Central memory CD8-positive, alpha-beta T cell (primary cell): ENCODE measurements at regions not wholly inside any gene's neighbourhood (a gene's known extent, or its start where the extent isn't known, plus 50 kb on each side); places are given as distances from the start of the nearest gene placed in this dataset.

ENCODE experiments used
- ATAC-seq: fragments of 150-1000 bp; cut with Tn5 transposase; replicated peaks from 2 replicates; pipeline ENCODE4 v1.10.0; 2022; ENCODE audit warnings: mild to moderate bottlenecking, moderate FRiP score, moderate number of reproducible peaks; ENCODE audit not compliant: poor library complexity, severe bottlenecking; ENCODE audit errors: extremely low read depth
- DNase-seq, 2 donors: peaks; one replicate each; pipeline ENCODE4 v3.0.0; 2021; ENCODE audit warnings: low spot score in 2 of 2
- H3K27ac Mint-ChIP-seq: one replicate; pipeline ENCODE4 v1.8.0; 2022; ENCODE audit warnings: low read depth, mild to moderate bottlenecking, moderate library complexity, mixed read lengths
- H3K27me3 Mint-ChIP-seq: one replicate; pipeline ENCODE4 v1.8.0; 2022; ENCODE audit warnings: mixed read lengths
- H3K36me3 Mint-ChIP-seq: one replicate; pipeline ENCODE4 v1.8.0; 2022; ENCODE audit warnings: mild to moderate bottlenecking, moderate library complexity, mixed read lengths; ENCODE audit not compliant: insufficient read depth
- H3K4me1 Mint-ChIP-seq: one replicate; pipeline ENCODE4 v1.8.0; 2022; ENCODE audit warnings: mixed read lengths
- H3K4me3 Mint-ChIP-seq: one replicate; pipeline ENCODE4 v1.8.0; 2022; ENCODE audit warnings: mild to moderate bottlenecking, moderate library complexity, mixed read lengths
- H3K9me3 Mint-ChIP-seq: one replicate; pipeline ENCODE4 v1.8.0; 2022; ENCODE audit warnings: mixed read lengths

DNA sequence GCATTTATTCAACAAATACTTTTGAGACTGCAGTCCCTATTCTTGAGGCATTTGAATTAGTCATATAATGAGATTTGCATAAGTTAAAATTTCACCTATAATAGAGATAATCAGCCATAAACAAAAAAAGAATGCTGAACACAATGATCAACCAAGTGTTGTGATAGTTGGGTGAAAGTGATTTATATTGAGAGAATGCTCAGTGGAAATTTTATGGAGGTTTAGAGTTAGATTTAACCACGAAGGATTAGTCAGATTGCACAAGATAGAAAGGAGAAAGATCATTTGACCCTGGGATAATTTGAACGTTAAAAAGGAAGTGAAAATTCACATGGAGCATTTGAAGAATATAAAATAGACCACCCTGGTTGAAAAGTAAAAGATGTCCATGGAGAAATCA, 356.2 kb downstream of the NPR3 start:
- peaks cover 5% of the 10 kb centered on the region for H3K9me3 Mint-ChIP-seq

DNA sequence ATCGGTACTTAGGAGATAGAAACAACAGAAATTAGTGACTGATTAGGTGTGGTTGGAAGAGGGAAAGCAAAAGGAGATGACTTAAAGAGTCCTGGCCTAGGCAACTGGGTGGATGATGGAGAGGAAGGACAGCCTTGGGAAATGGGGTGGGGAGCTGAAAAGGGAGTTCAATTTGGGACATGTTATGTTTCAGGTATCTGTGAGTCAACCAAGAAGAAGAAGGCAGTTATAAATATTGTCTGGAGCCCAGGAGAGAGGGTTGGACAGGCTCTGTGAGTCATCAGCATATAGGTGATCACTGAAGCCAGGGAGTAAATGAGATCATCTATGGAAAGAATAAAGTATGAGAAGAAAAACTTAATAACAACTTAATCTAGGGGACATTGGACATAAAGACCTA, 357.7 kb downstream of the NPR3 start:
- H3K4me1 Mint-ChIP-seq: no peaks in the 10 kb centered on the region

More for the DNA sequence above, 356.2 kb downstream of the NPR3 start:
- ATAC-seq (no peak), DNase-seq (no peak)
- Mint-ChIP-seq H3K27ac (no peak overlapping the region), H3K36me3 (no peaks in the 10 kb centered on the region), H3K4me1 (no peaks in the 10 kb centered on the region), H3K27me3 (no peaks in the 10 kb centered on the region), H3K4me3 (no peak overlapping the region)

DNA sequence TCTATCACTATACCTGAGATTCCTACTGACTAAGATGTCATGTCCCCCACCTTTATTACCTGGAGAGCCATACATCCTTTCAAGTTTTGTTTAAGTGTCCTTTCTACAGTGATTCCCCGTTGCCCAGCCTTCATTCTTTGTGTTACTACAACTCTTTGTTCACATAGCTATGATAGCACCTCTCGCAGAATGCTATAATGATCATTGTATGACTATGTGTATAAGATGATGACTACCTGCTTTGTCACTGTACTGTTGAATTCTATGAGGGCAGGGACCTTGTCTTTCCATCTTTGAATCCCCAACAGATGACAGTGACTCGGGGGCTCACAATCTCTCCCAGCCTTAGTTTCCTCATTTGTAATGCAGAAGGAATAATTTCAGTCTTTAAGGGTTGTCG, 361.2 kb downstream of the NPR3 start:
- H3K4me3 Mint-ChIP-seq: no peak overlapping the region
- DNase-seq: no peak
- H3K4me1 Mint-ChIP-seq: no peaks in the 10 kb centered on the region
- H3K27me3 Mint-ChIP-seq: no peaks in the 10 kb centered on the region
- H3K27ac Mint-ChIP-seq: no peak overlapping the region
- no peaks in the 10 kb centered on the region for H3K36me3 Mint-ChIP-seq
- H3K9me3 Mint-ChIP-seq: peaks cover 10% of the 10 kb centered on the region
- ATAC-seq: no peak

More for the DNA sequence above, 357.7 kb downstream of the NPR3 start:
- H3K9me3 Mint-ChIP-seq: peaks cover 10% of the 10 kb centered on the region
- no peak overlapping the region for H3K4me3 Mint-ChIP-seq
- no peak for DNase-seq
- H3K36me3 Mint-ChIP-seq: no peaks in the 10 kb centered on the region
- no peak overlapping the region for H3K27ac Mint-ChIP-seq
- ATAC-seq: no peak
- H3K27me3 Mint-ChIP-seq: no peaks in the 10 kb centered on the region

DNA sequence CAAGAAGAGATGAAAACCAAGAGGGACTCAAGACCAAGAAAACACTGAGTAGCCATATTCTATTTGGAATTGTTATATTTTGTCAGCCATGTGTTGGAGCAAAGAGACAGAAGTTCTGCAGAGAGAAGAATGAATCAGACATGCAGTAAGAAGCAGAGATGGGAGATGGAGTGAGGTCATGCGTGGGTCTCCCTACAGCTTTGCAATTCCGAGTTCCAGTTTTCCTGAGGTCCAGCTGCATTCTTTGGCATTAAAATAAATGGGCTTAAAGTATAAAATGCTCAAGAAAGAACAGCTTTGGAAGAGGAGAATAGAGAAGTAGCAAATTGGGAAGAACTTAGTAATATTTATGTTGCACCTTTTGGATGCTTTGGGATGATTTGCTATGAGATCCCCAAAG, 361.6 kb downstream of the NPR3 start:
- Mint-ChIP-seq H3K36me3 (no peaks in the 10 kb centered on the region), H3K9me3 (peaks cover 11% of the 10 kb centered on the region), H3K4me3 (no peak overlapping the region), H3K27ac (no peak overlapping the region), H3K27me3 (no peaks in the 10 kb centered on the region), H3K4me1 (no peaks in the 10 kb centered on the region)
- ATAC-seq: no peak
- DNase-seq: no peak

DNA sequence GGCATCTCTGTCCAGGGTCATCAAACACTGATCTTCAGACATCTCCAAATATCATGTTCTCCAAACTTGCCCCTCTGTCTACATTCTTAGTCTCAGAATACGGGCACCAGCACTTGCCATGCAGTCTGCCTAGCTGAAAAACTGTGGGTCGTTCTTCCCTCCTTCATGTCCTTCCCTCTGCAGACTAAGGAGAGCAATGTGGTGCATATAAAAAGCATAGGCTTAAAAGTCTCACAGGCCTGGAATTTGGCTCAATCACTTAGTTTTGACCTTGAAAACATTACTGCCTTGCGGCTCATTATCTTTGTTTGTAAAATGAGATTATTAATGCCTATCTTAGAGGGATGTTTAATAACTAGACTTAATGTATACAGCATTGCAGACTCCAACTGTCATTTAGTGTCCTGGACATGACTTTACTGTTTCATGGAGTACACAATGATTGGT, 362.8 kb downstream of the NPR3 start:
- H3K4me1 Mint-ChIP-seq: no peaks in the 10 kb centered on the region
- no peak overlapping the region for H3K4me3 Mint-ChIP-seq
- no peak for ATAC-seq
- no peak overlapping the region for H3K27ac Mint-ChIP-seq
- H3K9me3 Mint-ChIP-seq: peaks cover 15% of the 10 kb centered on the region
- no peaks in the 10 kb centered on the region for H3K27me3 Mint-ChIP-seq
- H3K36me3 Mint-ChIP-seq: no peaks in the 10 kb centered on the region
- no peak for DNase-seq

DNA sequence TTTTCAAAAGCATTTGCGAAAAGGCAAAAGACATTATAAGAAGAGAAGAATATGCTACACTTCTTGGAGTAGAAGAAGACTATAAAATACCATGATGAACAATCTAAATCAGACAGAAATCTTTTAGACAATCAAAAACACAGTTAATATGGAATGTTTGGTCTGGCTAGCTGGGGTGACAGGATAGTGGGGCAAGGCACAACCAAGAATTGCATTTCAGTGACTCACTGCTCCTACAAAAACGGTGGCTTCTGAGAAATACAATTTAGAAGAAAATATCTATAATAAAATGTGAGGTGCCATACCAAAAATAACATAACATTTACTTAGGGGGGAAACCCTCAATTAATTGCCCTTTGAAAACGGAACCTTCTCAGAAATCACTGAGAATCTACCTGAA, 363.4 kb downstream of the NPR3 start:
- ATAC-seq: no peak
- H3K27ac Mint-ChIP-seq: no peak overlapping the region
- H3K4me3 Mint-ChIP-seq: no peak overlapping the region
- no peaks in the 10 kb centered on the region for H3K4me1 Mint-ChIP-seq
- DNase-seq: no peak
- H3K9me3 Mint-ChIP-seq: peaks cover 15% of the 10 kb centered on the region
- no peaks in the 10 kb centered on the region for H3K36me3 Mint-ChIP-seq
- no peaks in the 10 kb centered on the region for H3K27me3 Mint-ChIP-seq

DNA sequence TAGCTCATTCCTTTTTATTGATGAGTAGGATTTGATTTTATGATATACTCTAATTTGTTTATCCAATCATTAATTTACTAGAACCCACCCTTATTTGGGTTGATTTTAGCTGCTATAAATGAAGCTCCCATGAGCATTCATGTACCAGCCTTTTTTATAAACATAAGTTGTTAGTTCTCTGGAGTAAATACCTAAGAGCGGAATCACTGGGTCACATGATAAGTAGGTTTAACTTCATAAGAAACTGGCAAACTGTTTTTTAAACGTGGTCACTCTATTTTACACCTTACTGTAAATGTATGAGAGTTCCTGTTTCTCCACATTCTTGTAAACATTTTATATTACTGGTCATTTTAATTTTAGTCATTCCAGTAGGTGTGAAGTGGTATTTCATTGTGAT, 364.6 kb downstream of the NPR3 start:
- no peak for ATAC-seq
- H3K27me3 Mint-ChIP-seq: no peaks in the 10 kb centered on the region
- no peak overlapping the region for H3K27ac Mint-ChIP-seq
- H3K4me3 Mint-ChIP-seq: no peak overlapping the region
- H3K9me3 Mint-ChIP-seq: peaks cover 15% of the 10 kb centered on the region
- no peaks in the 10 kb centered on the region for H3K36me3 Mint-ChIP-seq
- DNase-seq: no peak
- no peaks in the 10 kb centered on the region for H3K4me1 Mint-ChIP-seq

DNA sequence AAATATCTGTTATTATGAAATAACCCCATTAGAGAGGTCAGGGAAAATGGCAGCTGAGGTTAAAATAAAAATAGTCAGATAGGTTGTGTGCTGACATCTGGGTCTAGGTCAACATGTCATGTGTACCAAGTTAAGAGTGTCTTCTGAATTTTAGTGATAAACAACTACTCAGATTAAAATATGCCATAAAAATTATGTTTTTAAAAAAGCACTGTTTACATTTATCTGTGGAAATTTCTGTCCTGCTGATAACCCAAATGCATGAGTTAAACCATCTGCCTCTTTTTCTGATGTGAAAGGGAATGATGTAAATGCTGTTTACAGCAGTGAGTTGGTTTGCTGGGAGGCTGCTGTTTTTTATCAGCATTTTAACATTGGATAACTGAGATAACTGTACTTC, 361.2 kb upstream of the TARS1 start:
- no peaks in the 10 kb centered on the region for H3K27me3 Mint-ChIP-seq
- H3K4me1 Mint-ChIP-seq: no peaks in the 10 kb centered on the region
- no peak for DNase-seq
- no peak overlapping the region for H3K4me3 Mint-ChIP-seq
- H3K36me3 Mint-ChIP-seq: no peaks in the 10 kb centered on the region
- ATAC-seq: no peak
- H3K27ac Mint-ChIP-seq: no peak overlapping the region
- peaks cover 9% of the 10 kb centered on the region for H3K9me3 Mint-ChIP-seq

DNA sequence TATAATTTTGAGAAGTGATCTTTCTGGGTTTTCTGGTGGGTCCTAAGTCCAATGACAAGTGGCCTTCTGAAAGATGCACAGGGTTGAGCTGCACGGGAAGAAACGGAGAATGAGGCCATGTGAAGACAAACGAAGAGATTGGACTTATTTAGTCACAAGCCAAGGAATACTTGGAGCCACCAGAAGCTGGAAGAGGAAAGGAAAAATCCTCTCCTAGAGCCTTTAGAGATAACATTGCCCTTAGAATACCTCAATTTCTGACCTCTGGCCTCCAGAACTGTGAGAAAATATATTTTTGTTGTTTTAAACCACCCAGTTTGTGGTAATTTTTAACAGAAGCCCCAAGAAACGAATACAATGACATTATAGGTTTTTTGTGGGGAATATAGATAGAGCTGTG, 360.5 kb upstream of the TARS1 start:
- H3K9me3 Mint-ChIP-seq: peaks cover 9% of the 10 kb centered on the region
- no peaks in the 10 kb centered on the region for H3K4me1 Mint-ChIP-seq
- H3K4me3 Mint-ChIP-seq: no peak overlapping the region
- ATAC-seq (no peak), DNase-seq (no peak)
- no peaks in the 10 kb centered on the region for H3K27me3 Mint-ChIP-seq
- H3K36me3 Mint-ChIP-seq: no peaks in the 10 kb centered on the region
- H3K27ac Mint-ChIP-seq: no peak overlapping the region

DNA sequence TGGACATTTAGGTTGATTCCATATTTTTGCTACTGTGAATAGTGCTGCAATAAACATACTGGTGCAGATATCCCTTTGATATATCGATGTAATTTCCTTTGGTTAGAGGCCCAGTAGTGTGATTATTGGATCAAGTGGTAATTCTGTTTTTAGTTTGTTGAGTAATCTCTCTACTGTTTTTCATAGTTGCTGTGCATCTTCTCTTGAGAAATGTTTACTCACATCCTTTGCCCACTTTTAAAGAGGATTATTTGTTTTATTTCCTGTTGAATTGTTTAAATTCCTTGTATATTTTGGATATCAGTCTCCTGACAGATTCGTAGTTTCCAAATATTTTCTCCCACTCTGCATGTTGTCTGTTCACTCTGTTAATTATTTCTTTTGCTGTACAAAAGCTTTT, 352.6 kb upstream of the TARS1 start:
- no peak for ATAC-seq
- no peak overlapping the region for H3K4me3 Mint-ChIP-seq
- no peak for DNase-seq
- no peak overlapping the region for H3K27ac Mint-ChIP-seq
- no peaks in the 10 kb centered on the region for H3K4me1 Mint-ChIP-seq
- no peaks in the 10 kb centered on the region for H3K36me3 Mint-ChIP-seq
- peaks cover 21% of the 10 kb centered on the region for H3K9me3 Mint-ChIP-seq
- no peaks in the 10 kb centered on the region for H3K27me3 Mint-ChIP-seq

DNA sequence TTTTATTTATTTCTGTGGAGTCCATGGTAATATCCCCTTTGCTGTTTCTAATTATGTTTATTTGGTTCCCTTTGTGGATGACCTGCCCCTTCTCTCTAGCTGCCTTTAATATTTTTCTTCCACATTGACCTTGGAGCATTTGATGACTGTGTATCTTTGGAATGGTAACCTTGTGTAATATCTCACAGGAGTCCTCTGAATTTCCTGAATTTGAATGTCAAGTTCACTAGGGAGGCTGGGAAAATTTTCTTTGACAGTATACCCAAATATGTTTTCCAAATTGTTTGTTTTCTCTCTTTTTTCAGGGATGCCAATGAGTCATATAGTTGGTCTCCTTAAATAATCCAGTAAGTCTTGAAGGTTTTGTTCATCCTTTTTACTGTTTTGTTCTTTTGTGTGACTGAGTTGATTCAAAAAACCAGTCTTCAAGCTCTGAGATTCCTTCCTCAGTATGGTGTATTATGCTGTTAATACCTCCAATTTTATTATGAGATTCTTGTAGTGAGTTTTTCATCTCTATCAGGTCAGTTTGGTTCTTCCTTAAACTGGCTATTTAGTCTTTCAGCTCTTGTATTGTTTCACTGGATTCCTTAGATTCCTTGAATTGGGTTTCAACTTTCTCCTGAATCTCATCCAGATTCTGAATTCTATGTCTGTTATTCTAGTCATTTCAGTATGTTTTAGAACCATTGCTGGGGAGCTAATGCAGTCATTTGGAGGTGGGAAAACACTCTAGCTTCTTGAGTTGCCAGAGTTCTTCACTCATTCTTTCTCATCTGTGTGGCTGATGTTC, 349.0 kb upstream of the TARS1 start:
- Mint-ChIP-seq H3K27ac (no peak overlapping the region), H3K9me3 (peaks cover 14% of the 10 kb centered on the region), H3K4me1 (no peaks in the 10 kb centered on the region), H3K4me3 (no peak overlapping the region), H3K27me3 (no peaks in the 10 kb centered on the region), H3K36me3 (no peaks in the 10 kb centered on the region)
- no peak for ATAC-seq
- no peak for DNase-seq

DNA sequence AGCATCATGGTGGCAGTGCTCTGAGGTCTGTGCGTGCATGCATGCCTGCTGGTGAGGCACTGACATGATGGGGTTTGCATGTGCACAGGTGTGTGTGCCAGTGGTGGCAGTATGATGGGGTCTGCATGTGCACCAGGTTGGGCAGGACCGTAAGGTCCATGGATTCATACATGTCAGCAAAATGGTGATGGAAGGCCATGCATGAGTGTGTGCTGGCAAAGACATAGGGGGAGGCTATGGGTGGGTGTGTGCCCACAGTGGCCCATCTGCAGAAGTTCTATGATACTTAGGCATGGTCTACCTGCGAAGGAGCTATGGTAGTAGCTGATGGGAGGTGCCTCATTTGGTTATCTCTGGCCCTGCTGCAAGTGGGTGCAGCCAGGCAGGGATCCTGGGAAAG, 348.0 kb upstream of the TARS1 start:
- no peak overlapping the region for H3K27ac Mint-ChIP-seq
- ATAC-seq: no peak
- peaks cover 14% of the 10 kb centered on the region for H3K9me3 Mint-ChIP-seq
- H3K36me3 Mint-ChIP-seq: no peaks in the 10 kb centered on the region
- no peak for DNase-seq
- H3K27me3 Mint-ChIP-seq: no peaks in the 10 kb centered on the region
- H3K4me1 Mint-ChIP-seq: no peaks in the 10 kb centered on the region
- no peak overlapping the region for H3K4me3 Mint-ChIP-seq

DNA sequence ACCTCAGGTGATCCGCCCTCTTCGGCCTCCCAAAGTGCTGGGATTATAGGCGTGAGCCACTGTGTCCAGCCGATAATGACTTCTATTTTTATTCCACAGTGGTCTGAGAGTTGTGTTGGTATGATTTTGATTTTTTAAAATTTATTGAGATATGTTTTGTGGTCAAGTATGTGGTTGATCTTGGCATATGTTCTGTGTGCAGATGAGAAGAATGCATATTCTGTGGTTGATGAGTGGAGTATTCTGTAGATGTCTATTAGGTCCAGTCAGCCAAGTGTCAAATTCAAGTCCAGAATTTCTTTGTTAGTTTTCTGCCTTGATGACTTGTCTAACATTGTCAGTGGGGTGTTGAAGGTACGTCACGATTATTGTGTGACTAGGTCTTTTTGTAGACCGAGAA, 338.2 kb upstream of the TARS1 start:
- H3K4me1 Mint-ChIP-seq: no peaks in the 10 kb centered on the region
- H3K36me3 Mint-ChIP-seq: no peaks in the 10 kb centered on the region
- H3K27ac Mint-ChIP-seq: no peak overlapping the region
- ATAC-seq (no peak), DNase-seq (no peak)
- no peak overlapping the region for H3K4me3 Mint-ChIP-seq
- no peaks in the 10 kb centered on the region for H3K27me3 Mint-ChIP-seq
- H3K9me3 Mint-ChIP-seq: peaks cover 33% of the 10 kb centered on the region
